IMR-90 (cell line): ENCODE measurements at regions not wholly inside any gene's neighbourhood (a gene's known extent, or its start where the extent isn't known, plus 50 kb on each side); places are given as distances from the start of the nearest gene placed in this dataset.

Experiments
- CEBPB ChIP-seq: IDR thresholded peaks from 2 replicates; pipeline ENCODE4 v1.6.1; 2012; ENCODE audit warnings: low read depth, low read length, improper control_type of control experiment
- MXI1 ChIP-seq: IDR thresholded peaks from 2 replicates; pipeline ENCODE4 v1.6.1; 2012; ENCODE audit warnings: low read depth, mild to moderate bottlenecking, low read length, moderate library complexity, borderline replicate concordance
- POLR2A ChIP-seq: IDR thresholded peaks from 2 replicates; pipeline ENCODE4 v1.6.1; 2012; ENCODE audit warnings: mild to moderate bottlenecking, low read depth, low read length
- SMC3 ChIP-seq: fragments of 150-350 bp; IDR thresholded peaks from 2 replicates; pipeline ENCODE4 v1.6.1; 2016; ENCODE audit warnings: low read depth, mild to moderate bottlenecking, antibody characterized with exemption, low read length, moderate library complexity
- TF ChIP-seq, protein P1 (sequence below): conservative IDR thresholded peaks from 2 replicates; pipeline ENCODE4 v1.5.1; 2012; ENCODE audit warnings: mild to moderate bottlenecking, low read depth, low read length, improper control_type of control experiment
- TF ChIP-seq, protein P2 (sequence below): fragments of 150-350 bp; IDR thresholded peaks from 2 replicates; pipeline ENCODE4 v1.6.1; 2017; ENCODE audit warnings: mild to moderate bottlenecking, antibody characterized with exemption, low read length, low read depth

DNA sequence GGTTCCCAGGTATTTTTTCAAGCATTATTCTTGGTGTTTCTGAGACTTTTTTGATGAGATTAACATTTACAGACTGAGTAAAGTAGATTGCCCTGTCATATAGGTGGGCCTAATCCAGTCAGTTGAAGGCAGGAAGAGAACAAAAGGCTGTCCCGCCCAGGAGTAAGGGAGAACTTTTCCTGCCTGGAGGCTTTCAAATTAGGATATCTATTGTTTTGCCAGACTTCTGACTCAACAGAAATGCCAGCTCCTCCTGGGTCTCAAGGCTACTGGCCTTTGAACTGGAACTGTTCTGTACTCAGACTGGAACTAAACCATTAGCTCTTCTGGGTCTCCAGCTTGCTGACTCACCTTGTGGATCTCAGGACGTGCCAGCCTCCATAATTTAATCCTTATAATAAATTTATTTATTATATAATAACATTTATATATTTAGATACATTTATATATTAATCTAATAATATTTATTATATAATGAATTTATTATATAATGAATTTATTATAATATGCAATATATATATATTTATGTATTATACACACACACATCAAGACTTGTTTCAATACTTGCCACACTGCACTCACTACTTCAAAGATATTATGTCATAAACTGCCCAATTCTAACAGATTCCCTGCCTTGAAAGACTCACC, 510.8 kb upstream of the B3GALT2 start:
- TF ChIP-seq, protein P1, sequence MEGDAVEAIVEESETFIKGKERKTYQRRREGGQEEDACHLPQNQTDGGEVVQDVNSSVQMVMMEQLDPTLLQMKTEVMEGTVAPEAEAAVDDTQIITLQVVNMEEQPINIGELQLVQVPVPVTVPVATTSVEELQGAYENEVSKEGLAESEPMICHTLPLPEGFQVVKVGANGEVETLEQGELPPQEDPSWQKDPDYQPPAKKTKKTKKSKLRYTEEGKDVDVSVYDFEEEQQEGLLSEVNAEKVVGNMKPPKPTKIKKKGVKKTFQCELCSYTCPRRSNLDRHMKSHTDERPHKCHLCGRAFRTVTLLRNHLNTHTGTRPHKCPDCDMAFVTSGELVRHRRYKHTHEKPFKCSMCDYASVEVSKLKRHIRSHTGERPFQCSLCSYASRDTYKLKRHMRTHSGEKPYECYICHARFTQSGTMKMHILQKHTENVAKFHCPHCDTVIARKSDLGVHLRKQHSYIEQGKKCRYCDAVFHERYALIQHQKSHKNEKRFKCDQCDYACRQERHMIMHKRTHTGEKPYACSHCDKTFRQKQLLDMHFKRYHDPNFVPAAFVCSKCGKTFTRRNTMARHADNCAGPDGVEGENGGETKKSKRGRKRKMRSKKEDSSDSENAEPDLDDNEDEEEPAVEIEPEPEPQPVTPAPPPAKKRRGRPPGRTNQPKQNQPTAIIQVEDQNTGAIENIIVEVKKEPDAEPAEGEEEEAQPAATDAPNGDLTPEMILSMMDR = no peak
- TF ChIP-seq POLR2A (no peak), CEBPB (no peak), MXI1 (no peak), SMC3 (no peak)
- TF ChIP-seq, protein P2, sequence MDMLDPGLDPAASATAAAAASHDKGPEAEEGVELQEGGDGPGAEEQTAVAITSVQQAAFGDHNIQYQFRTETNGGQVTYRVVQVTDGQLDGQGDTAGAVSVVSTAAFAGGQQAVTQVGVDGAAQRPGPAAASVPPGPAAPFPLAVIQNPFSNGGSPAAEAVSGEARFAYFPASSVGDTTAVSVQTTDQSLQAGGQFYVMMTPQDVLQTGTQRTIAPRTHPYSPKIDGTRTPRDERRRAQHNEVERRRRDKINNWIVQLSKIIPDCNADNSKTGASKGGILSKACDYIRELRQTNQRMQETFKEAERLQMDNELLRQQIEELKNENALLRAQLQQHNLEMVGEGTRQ = no peak
